ENCODE measurements at regions not wholly inside any gene's neighbourhood (a gene's known extent, or its start where the extent isn't known, plus 50 kb on each side); places are given as distances from the start of the nearest gene placed in this dataset.
"Not testable (repeated sequence)": the region's sequence is repeated elsewhere in the genome, so short reads cannot be mapped to it uniquely, and the experiment has no call there.

DNA sequence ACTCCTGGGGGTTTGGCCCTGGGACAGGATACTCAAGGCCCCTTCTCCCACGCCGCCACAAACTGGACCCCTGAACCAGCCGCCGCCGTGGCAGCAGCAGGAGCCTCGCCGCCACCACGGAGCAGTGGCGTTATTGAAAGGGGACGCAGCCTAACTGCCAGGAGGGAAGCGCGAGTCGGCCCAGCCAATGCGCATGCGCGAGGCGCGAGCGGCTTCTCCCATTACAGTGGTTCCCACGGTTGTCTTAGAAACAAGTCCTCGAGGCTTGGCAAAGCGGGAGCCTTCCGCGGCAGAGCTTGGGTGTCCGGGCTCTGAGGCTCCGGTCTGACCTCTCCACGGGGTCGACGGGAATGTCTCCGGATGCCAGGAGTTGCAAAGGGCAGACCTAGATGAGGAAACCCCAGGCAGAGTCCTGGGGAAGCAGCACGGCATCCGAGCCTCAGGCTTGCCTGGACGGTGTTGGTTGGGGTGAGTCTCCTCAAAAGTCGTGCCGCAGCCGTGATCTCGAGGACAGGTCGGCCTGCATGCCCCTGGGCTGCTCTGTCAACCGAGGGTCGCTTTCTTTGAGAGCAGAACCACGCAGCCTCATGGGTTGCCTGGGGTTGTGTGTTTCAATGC, 360.6 kb upstream of the ZNF337 start:
- H3K9me3 ChIP-seq (replicated peaks; ENCODE audit: control insufficient read depth, low read depth, low read length); H3K4me1 ChIP-seq (ENCODE audit: control insufficient read depth, insufficient read depth, low read length); H3K4me3 ChIP-seq (ENCODE audit: low read length); H3K36me3 ChIP-seq (ENCODE audit: control insufficient read depth, insufficient read depth, low read length); H3K27ac ChIP-seq (ENCODE audit: low read length); H3K27me3 ChIP-seq (ENCODE audit: control insufficient read depth, insufficient read depth, low read length); DNase-seq: not testable (repeated sequence)
- WGBS (ENCODE audit: insufficient coverage) = no CpG with 5 or more reads among the region's 41 CpGs

DNA sequence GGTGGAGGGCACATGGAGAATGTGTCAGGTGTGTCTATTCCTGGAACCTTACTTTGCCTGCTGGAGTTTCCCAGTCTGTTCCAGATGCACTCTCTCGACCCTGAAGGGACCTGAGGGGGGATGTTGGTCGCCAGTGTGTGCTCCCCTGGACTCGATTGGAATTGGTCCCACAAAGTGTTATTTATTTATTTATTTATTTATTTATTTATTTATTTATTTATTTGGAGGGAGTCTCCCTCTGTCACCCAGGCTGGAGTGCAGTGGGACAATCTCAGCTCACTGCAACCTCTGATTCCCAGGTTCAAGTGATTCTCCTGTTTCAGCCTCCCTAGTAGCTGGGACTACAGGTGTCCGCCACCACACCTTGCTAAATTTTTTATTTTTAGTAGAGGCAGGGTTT, 329.1 kb upstream of the ZNF337 start:
- not testable (repeated sequence) for H3K36me3 ChIP-seq (ENCODE audit: control insufficient read depth, insufficient read depth, low read length); H3K27ac ChIP-seq (ENCODE audit: low read length); DNase-seq; H3K4me3 ChIP-seq (ENCODE audit: low read length); H3K27me3 ChIP-seq (ENCODE audit: control insufficient read depth, insufficient read depth, low read length); H3K9me3 ChIP-seq (replicated peaks; ENCODE audit: control insufficient read depth, low read depth, low read length); H3K4me1 ChIP-seq (ENCODE audit: control insufficient read depth, insufficient read depth, low read length)
- no CpG with 5 or more reads among the region's 4 CpGs for WGBS (ENCODE audit: insufficient coverage)

DNA sequence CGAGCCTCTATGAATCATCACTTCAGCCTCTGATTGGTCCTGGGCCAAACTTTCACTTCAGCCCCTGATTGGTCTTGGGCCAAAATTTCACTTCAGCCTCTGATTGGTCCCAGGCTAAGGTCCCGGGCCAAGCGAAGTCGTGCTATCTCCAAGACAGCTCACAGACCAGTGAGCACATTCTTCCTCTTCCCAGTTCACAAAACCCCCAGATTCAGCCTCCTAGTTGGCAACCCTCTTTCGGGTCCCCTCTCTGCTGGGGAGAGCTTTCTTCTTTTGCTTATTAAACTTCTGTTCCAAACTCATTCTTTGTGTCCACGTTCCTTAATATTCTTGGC, 314.3 kb upstream of the ZNF337 start:
- H3K36me3 ChIP-seq (ENCODE audit: control insufficient read depth, insufficient read depth, low read length); H3K9me3 ChIP-seq (replicated peaks; ENCODE audit: control insufficient read depth, low read depth, low read length); H3K4me1 ChIP-seq (ENCODE audit: control insufficient read depth, insufficient read depth, low read length); DNase-seq; H3K27ac ChIP-seq (ENCODE audit: low read length); H3K27me3 ChIP-seq (ENCODE audit: control insufficient read depth, insufficient read depth, low read length); H3K4me3 ChIP-seq (ENCODE audit: low read length): not testable (repeated sequence)
- no CpG with 5 or more reads among the region's 6 CpGs for WGBS (ENCODE audit: insufficient coverage)

DNA sequence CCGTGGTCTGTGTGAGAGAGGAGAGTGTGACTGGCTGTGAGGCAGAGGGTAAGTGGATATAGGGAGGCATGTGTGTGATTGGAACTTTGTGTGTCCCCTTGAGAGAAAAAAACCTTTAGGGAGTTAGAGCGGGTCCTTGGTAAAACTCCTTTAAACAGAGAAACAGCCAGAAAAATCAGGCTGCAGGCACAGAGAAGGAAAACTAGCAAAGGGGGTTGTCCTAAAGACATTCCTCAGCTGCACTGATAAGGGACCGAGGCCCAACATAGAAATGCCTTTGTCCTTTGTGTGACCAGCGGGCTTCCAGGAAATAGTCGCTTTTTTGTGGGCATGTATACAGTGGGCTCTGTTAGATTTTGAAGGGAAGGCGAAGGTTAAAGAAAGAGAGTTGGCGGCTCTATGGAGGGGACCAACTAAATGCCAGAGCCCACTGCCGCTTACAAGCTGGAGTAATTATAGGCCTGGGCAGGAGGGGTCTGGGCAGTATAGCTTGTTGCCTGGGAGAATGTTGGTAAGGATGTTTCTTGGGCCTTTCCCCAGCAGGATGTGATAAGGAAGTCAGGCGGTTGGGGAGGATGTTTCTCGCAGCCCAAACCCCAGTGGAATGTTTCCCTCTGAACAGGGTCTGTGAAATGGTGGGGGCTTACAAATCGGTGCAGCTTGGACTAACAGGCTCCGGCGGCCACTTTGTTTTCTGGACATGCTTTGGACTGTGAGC, 313.7 kb upstream of the ZNF337 start:
- WGBS (ENCODE audit: insufficient coverage) = 12% methylated on average over 4 of the region's 13 CpGs
- not testable (repeated sequence) for H3K27me3 ChIP-seq (ENCODE audit: control insufficient read depth, insufficient read depth, low read length); H3K4me1 ChIP-seq (ENCODE audit: control insufficient read depth, insufficient read depth, low read length); H3K9me3 ChIP-seq (replicated peaks; ENCODE audit: control insufficient read depth, low read depth, low read length); H3K36me3 ChIP-seq (ENCODE audit: control insufficient read depth, insufficient read depth, low read length)
- Histone ChIP-seq H3K27ac (ENCODE audit: low read length) (peak overlapping the region; percentile 89), H3K4me3 (ENCODE audit: low read length) (peak overlapping the region; percentile 50)
- DNase-seq = peak; percentile 26

DNA sequence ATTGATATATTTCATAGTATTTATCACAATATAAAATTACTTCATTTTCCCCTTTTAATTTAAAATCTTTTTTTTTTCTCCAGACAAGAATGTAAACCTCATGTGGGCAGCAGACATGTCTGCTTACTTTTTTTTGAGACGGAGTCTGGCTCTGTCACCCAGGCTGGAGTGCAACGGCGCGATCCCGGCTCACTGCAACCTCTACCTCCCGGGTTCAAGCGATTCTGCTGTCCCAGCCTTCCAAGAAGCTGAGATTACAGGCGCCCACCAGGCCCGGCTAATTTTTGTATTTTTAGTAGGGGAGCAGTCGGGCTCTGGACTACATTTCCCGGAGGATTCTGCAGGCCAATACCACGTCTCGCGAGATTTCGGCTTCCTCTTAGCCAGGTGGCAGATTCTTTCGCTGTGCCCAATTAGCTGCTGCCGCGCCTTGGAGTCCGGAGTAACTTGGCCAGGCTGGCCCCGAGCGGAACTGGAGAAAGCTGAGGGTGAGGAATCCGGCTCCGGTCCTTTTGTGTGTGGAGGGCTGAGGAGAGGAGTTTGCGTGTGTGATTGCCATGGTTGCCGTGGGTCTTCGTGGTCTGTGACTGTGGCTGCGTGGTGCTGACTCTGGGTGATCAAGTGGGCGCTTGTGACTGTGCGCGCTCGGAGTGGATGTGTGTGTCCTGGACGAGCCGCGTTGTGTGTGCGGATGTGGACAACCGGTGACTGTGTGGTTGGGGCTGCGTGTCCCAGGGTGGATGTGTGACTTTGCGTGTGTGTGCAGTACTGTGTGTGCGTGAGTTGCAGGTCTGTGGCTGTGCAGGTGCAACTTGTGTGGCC, 313.0 kb upstream of the ZNF337 start:
- H3K9me3 ChIP-seq (replicated peaks; ENCODE audit: control insufficient read depth, low read depth, low read length); H3K27me3 ChIP-seq (ENCODE audit: control insufficient read depth, insufficient read depth, low read length); H3K36me3 ChIP-seq (ENCODE audit: control insufficient read depth, insufficient read depth, low read length); H3K4me1 ChIP-seq (ENCODE audit: control insufficient read depth, insufficient read depth, low read length): not testable (repeated sequence)
- Histone ChIP-seq H3K27ac (ENCODE audit: low read length) (peak overlapping the region; percentile 89), H3K4me3 (ENCODE audit: low read length) (peak overlapping the region; percentile 50)
- 29% methylated on average over 24 of the region's 39 CpGs for WGBS (ENCODE audit: insufficient coverage)
- DNase-seq = peak; percentile 91

DNA sequence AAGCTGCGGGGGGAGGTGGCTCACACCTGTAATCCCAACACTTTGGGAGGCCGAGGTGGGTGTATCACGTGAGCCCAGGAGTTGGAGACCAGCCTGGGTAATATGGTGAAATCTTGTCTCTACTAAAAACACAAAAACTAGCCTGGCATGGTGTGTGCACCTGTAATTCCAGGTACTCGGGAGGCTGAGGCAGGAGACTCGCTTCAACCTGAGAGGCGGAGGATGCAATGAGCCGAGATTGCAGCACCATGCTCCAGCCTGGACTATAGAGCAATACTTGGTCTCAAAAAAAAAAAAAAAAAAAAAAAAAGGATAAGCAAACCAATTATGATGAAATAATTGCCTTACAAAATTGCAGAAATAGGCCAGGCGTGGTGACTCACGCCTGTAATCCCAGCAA, 311.4 kb upstream of the ZNF337 start:
- H3K4me3 ChIP-seq (ENCODE audit: low read length); H3K36me3 ChIP-seq (ENCODE audit: control insufficient read depth, insufficient read depth, low read length); H3K27ac ChIP-seq (ENCODE audit: low read length); H3K27me3 ChIP-seq (ENCODE audit: control insufficient read depth, insufficient read depth, low read length); DNase-seq; H3K4me1 ChIP-seq (ENCODE audit: control insufficient read depth, insufficient read depth, low read length); H3K9me3 ChIP-seq (replicated peaks; ENCODE audit: control insufficient read depth, low read depth, low read length): not testable (repeated sequence)
- 100% methylated on average over 2 of the region's 9 CpGs for WGBS (ENCODE audit: insufficient coverage)

DNA sequence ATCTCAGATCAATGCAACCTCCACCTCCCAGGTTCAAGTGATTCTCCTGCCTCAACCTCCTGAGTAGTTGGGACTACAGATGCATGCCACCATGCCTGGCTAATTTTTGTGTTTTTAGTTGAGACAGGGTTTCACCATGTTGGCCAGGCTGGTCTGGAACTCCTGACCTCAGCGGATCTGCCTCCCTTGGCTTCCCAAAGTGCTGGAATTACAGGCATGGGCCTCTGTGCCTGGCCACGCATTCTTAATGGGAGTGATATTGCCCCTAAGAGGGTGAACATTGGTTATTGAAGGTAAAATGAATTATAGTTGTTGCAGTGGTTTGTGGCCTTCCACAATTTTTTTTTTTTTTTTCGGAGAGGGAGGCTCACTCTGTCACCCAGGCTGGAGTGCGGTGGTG, 309.5 kb upstream of the ZNF337 start:
- WGBS (ENCODE audit: insufficient coverage) = 100% methylated on average over 1 of the region's 4 CpGs
- H3K4me3 ChIP-seq (ENCODE audit: low read length); H3K27ac ChIP-seq (ENCODE audit: low read length); H3K36me3 ChIP-seq (ENCODE audit: control insufficient read depth, insufficient read depth, low read length); DNase-seq; H3K9me3 ChIP-seq (replicated peaks; ENCODE audit: control insufficient read depth, low read depth, low read length); H3K4me1 ChIP-seq (ENCODE audit: control insufficient read depth, insufficient read depth, low read length); H3K27me3 ChIP-seq (ENCODE audit: control insufficient read depth, insufficient read depth, low read length): not testable (repeated sequence)

DNA sequence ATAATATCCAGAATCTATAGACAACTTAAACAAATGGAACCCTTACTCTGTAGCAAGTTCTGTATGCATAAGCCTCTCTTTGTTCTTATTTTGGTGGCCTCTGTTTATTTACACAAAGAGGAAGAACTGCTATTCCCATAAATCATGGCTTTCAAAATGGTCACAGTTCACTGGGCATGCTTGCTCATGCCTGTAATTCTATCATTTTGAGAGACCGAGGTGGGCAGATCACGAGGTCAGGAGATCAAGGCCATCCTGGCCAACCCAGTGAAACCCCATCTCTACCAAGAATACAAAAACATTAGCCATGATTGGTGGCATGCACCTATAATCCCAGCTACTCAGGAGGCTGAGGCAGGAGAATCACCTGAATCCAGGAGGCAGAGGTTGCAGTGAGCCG, 307.3 kb upstream of the ZNF337 start:
- DNase-seq; H3K4me1 ChIP-seq (ENCODE audit: control insufficient read depth, insufficient read depth, low read length); H3K27me3 ChIP-seq (ENCODE audit: control insufficient read depth, insufficient read depth, low read length); H3K27ac ChIP-seq (ENCODE audit: low read length); H3K4me3 ChIP-seq (ENCODE audit: low read length); H3K9me3 ChIP-seq (replicated peaks; ENCODE audit: control insufficient read depth, low read depth, low read length); H3K36me3 ChIP-seq (ENCODE audit: control insufficient read depth, insufficient read depth, low read length): not testable (repeated sequence)
- no CpG with 5 or more reads among the region's 3 CpGs for WGBS (ENCODE audit: insufficient coverage)

DNA sequence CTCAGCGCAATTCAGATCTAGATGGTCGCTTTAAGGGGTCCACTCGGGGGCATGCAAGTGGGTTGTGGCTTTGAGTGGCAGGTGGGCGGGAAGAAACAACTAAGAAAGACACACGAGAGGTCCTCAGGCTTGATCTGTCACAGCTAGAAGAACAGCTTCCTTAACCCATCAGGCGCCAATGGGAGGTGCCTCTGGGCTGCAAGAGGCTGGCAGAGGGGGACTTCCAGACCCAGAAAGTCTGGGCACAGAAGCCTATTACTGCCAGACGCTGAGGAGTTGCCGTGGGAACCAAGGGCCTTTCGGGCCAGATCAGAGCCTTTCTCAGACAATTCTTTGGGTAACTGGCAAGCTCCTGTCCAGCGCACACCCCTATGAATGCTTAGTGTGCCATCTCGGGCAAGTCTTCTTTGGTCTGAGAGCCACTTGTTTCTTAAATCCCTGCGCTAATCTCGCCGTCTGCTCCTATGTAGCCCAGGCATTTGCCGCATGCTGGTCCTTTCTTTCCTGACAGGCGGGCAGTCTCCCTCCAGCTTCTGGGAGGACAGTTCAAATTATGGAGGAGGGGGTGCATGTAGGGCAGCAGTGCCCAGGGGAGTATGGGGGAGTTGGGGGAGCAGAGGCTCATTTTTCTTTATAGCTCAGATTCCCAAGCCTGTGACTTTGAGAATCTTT, 300.9 kb upstream of the ZNF337 start:
- H3K4me3 ChIP-seq (ENCODE audit: low read length); H3K4me1 ChIP-seq (ENCODE audit: control insufficient read depth, insufficient read depth, low read length); H3K27ac ChIP-seq (ENCODE audit: low read length); H3K36me3 ChIP-seq (ENCODE audit: control insufficient read depth, insufficient read depth, low read length); H3K9me3 ChIP-seq (replicated peaks; ENCODE audit: control insufficient read depth, low read depth, low read length); DNase-seq; H3K27me3 ChIP-seq (ENCODE audit: control insufficient read depth, insufficient read depth, low read length): not testable (repeated sequence)
- WGBS (ENCODE audit: insufficient coverage) = 83% methylated on average over 9 of the region's 16 CpGs

DNA sequence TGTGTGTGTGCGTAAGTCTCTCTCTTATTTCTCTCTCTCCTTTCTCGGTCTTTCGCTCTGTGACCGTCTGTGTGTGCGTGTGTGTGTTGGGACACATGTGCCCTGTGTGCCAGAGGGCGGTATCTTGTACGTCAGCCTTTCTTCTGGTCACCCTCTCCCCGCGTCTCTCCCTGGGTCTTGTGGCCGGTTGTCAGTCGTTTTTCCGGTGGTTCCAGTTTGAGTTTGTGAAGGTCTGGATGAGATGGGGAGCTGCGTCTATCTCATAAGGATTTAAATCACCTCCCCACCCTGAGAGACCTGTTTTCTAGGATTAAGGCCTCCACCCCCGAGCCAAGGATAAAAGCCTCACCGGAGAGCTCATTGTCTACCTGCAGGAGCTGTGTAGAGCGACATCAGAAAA, 295.5 kb upstream of the ZNF337 start:
- Histone ChIP-seq H3K27me3 (ENCODE audit: control insufficient read depth, insufficient read depth, low read length) (no peaks in the 10 kb centered on the region), H3K4me3 (ENCODE audit: low read length) (no peak overlapping the region), H3K27ac (ENCODE audit: low read length) (no peak overlapping the region), H3K36me3 (ENCODE audit: control insufficient read depth, insufficient read depth, low read length) (no peaks in the 10 kb centered on the region), H3K4me1 (ENCODE audit: control insufficient read depth, insufficient read depth, low read length) (no peaks in the 10 kb centered on the region), H3K9me3 (replicated peaks; ENCODE audit: control insufficient read depth, low read depth, low read length) (no peaks in the 10 kb centered on the region)
- 92% methylated on average over 2 of the region's 16 CpGs for WGBS (ENCODE audit: insufficient coverage)
- DNase-seq = no peak

Measured in muscle of leg (tissue), 3 donors.